Stimulated activated CD4-positive, alpha-beta T cell treated with anti-CD3 and anti-CD28 coated beads, TNF-alpha, amount 100 ng/mL, for 4 hours (primary cell): ENCODE measurements at regions not wholly inside any gene's neighbourhood (a gene's known extent, or its start where the extent isn't known, plus 50 kb on each side); places are given as distances from the start of the nearest gene placed in this dataset.

Source experiments
- DNase-seq, 3 experiments: peaks; one replicate each; pipeline ENCODE4 v3.0.0-alpha.2; 2020; ENCODE audit warnings: low read depth in 3 of 3

DNA sequence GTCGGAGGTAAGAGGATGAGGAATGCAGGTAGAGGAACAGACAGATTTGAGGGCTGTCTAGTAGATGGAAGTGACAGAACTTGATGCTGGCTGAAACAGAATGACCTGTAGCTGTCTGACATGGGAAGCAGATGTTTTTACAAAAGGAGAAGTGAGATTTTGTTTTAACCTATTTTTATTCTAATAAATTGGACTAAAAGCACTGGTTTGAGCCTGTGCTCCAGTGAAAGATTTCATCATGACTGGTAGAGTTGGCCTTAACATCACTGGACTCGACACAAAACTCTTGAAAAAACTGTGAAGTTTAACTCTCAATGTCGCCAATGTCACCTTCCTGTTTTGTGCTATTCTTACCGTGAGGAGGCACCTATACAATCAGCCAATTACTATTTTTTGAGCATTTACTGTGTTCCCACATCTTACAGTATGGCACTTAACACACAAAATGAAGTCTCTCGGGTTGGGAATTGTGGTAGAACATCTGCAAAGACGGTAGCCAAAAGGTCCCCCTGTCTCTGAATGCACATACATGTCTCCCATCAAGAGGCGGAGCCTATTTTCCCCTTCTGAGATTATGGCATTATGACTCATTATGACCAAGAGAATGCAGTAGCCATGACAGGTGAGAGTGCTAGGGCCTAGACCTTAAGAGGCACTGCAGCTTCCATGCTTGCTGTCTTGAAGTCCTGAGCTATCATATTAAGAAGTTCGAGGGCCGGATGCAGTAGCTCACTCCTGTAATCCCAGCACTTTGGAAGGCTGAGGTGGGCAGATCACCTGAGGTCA, 93.2 kb downstream of the FOXF2 start:
- DNase-seq: no peak

DNA sequence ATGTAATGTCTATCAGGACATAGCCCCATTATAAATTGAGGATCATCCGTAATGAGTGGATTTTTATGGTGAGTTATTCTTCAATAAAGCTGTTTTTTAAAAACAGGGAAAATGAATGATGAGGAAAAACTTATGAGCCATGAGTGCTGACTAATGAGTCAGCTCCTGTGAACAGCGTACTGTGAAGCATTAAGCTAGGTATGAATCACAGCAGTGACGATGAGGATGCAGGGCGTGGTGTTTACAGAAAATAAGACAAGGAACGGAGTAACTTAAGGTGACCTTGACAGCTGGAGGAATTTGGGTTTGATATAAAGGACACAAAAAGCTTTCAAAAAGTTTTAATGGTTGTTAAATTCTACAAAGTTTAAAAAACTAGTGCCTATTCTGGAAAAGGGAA, 96.3 kb downstream of the FOXF2 start:
- no peak for DNase-seq

DNA sequence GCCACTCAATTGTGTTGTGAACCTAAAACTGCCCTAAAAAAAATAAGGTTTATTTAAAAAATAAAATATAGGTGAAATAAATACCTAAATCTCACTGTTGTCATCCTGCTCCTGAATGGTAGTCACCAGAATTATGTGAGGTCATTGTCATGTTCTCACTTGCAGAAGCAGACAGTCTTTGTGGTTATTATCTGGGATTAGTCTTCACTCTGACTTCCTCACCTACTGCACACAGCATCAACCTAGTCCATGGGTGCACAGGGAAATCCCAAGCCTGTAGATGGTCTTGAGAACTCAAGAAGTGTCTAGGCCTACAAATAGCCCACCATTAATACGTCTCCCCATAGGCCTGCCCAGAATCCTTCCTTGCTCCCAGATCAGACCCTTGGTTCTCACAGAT, 97.0 kb downstream of the FOXF2 start:
- no peak for DNase-seq

DNA sequence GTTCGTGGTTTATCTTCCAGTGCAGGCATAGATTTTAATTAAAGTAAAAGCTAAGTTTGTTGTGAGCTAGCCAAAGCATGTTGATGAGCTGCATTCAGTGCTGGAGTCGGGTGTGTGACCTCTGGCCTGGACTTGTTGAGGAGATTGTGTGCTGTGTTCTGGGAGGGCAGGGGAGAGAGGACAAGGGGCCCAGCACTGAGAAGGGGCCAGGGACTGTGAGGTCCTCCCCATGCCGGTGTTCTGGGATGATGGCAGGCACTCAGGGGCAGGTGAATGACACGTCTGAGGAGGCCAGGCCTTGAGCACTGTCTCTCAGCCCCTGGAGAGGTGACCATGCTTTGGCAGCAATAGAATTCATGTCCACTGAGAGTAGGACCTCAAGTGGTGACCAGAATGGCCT, 97.9 kb downstream of the FOXF2 start:
- DNase-seq: no peak

DNA sequence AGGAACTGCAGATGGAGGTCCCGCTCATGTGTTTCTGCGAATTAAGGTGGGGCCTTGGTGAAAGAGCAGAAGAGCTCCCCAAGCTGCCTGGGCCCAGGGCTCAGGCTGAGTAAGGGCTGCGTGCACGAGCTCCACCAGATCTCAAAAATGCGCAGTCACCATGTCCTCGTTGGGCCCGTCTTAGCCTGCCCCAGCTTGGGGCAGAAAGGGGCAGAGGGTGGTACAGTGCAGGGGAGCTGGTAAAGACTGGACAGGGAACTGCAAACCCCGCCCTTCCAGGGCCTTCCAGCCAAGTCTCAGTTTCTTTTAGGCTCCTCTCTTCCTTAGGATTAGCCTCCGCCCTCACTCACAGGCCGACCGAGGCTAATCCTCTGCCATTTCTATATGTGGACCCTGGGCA, 101.6 kb downstream of the FOXF2 start:
- no peak for DNase-seq

DNA sequence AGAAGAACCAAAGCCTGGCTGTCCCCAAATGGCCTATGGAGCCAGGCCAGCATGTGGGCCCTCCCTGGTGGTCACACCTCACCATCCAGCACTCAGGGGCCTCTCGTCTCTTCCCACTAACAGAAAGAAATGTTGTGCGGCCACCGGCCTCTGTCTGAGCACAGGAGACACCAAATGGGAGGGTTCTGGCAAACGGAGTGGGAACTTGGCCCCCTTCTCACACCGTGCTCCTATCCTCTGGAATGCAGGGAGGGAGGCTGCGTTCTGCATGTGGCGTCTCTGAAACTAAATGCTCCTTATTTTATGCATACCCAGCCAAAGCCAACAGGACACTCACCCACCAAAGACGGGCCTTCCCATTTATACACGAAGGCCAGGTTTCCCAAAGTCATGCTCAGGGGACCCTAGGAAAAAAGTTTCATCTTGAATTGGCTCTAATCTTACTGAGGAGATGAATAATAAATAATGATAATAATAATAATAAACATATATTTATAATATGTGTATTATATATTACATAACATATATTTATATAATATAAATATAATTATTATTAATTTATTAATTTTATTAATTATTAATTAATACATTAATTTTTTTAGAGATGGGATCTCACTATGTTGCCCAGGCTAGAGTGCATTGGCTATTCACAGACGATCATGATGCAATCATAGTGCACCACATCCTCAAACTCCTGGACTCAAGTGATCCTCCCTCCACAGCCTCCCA, 102.4 kb downstream of the FOXF2 start:
- no peak for DNase-seq

DNA sequence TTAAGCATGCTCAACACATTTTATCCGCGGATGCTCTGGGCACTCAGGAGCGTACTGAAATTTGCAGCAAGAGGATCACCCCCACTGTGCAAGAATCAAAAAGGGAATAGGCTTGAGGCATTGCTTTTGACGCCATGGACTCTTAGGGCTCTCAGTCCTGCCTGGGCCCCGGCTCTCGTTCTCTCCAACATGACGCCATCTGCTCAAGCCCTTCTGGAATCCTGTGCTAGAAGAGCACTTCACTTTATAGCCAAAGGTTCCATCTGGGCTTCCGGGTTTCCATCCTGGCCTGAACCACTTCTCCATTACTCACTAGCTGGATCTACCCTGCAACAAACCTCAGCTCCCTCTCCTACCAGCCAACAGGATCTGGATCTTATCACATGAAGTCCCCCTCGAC, 105.3 kb downstream of the FOXF2 start:
- DNase-seq: no peak

DNA sequence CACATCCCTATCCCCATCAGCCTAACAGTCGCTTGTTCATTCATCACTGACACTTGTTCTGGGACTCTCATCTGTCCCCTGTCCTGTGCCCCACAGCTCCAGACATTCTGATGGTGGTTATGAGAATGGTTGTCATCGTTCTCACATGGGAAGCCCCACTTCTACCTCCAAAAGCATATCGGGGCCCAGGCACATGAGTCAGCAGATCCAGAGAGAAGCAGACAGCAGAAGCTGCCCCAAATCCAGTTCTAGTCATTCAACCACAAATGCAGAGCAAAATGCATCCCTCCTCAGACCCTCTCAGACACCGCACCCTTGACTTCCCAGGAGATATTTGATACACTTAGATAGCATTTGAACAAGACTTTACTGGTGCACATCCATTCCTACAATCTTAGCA, 106.0 kb downstream of the FOXF2 start:
- DNase-seq: no peak

DNA sequence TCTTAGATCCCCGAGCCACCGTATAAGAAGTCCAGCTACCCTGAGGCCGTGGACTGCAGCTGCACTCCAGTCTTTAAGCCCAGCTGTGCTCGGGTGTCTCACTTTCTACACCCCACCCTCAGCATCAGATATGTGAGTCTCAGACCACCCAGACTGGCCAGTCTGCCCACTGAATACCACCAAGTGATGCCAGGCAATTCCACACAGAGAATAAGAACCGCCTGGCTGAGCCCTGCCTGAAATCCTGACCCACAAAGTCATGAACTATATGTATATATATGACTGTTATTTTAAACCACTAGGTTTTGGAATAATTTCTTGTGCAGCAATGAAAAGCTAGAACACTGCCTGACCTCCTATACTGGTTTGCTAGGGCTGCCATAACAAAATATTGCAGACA, 106.7 kb downstream of the FOXF2 start:
- no peak for DNase-seq

DNA sequence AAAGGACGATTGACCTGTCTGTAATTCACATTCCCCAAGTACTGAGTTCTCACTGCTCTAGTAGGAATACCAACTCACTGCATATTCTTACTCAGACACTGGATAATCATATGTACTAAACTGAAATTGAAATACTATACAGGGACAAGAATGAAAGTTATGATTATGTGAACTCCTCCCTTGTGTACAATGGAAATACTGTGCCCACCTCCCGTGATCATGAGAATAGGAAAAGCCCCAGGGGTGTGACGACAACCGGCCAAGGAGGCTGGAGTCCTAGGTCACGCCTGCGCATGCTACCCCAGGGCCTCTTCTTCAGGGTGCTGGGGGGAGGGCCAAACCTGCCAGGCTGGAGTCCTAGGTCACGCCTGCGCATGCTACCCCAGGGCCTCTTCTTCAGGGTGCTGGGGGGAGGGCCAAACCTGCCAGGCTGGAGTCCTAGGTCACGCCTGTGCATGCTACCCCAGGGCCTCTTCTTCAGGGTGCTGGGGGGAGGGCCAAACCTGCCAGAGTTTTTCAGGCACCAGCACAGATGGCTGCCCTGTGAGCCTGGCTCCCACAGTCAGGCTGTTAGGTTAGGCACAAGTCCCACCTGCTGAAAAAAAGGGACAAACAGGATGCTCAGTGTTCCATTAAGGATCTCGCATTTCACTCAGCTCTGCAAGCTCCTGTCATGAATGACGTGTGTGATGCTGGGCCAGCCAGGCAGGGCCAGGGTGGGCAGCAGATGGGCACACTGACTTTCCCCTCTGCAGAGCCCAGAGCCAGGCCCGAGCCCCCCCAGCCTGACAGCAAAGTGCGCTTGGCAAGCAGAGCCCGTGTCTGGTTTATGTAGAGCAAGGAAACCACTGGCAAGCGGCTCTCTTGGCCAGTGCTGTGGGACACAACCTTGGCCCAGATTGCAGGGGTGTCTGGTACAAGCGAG, 107.7 kb downstream of the FOXF2 start:
- no peak for DNase-seq

DNA sequence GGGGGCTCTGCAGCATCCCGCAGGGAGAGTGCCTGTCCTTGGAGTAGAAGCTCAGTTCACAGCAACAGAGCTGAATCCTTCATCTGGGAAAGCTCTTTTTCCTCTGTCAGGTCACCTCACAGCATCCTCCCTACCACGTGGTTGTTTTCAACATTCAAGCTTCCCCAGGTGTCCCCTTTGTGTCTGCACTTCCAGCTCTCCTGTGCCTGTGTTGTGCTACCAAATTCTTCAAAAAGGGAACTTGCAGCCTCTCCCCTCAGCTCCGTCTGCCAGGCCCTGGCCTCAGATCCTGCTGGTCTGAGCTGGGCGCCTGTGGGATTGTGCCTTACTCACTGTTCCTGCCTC, 108.4 kb downstream of the FOXF2 start:
- no peak for DNase-seq

DNA sequence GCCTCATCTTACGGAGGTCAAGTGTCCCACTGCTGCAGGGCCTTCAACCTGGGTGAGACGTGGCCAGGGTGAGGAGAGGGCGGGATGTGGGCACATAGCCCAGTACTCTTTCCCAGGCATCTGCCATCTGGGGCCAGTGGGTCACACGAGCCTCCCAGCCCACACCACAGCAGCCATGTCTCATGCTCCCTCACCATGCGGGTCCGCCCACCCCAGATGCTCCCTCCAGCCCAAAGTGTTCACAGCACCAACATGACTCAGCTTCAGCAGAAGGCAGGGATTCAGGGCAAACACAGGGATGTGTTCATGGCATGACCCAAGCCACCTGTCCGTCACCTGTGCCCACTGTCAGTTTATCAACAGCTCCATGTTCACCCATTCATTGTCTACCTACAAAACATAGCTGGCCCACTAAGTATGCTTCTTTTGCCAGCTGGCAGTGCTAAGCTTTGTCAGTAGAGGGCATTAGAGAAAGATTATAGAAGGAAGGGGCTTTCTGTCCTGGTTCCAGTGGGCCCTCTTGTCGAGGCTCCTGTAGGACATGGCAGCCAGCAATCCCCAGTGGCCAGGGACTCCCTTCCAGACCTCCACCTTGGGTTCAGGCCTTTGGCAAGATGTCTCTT, 109.2 kb downstream of the FOXF2 start:
- DNase-seq: no peak

DNA sequence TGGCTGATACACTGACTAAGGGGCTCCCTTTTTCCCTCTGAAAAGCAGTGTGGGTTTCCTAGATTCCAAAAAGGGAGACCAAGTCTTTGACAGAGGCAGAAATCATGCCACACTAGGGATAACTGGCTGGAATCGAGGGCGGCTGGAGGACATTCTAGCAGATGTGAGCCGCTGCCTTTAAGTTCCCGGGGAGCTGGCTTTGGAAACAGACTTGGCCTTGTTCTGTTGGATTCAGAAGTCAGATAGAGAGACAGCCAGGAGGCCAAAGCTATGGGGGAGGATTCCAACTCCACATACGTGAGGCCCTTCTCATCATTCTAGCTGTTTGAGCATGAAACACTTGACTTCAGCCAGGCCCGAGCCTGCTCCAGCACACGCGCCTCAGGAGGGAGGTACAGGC, 109.9 kb upstream of the FOXC1 start:
- DNase-seq: no peak

DNA sequence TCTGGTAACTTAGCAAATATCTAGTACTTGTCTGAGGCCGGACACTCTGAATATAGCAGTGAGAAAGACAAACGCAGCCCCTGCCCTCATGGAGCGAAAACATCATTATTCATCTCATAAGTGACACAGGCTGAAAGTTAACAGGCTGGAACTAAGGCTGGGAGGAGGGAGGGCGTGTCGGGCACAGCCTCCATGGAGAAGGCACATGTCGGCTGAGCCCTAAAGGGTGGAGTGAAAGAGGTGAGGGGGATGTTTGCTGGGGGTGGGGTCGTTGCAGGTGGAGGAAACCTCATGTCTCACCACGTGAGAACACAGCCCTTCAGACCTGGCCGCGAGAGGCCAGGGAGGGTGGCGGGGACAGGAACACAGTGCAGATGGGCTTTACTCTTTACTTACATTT, 108.8 kb upstream of the FOXC1 start:
- no peak for DNase-seq

DNA sequence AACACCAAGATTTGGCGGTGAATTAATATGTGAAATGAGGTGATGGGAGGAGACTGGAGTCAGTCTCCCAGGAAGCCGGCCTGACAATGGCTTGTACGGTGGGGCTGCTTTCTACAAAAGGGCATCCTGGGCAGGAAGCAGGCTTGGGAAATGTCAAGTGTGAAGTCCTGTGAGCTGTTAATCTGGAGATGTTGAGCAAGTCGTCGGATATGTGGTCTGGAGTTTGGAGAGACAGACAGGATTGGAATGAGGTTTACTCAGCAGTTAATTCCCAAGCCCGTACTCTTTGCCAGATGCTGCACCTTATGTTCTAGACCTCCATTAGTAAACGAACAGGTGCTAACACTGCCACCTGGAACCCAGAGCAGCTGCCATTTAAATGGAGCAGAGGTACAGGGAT, 107.7 kb upstream of the FOXC1 start:
- no peak for DNase-seq

DNA sequence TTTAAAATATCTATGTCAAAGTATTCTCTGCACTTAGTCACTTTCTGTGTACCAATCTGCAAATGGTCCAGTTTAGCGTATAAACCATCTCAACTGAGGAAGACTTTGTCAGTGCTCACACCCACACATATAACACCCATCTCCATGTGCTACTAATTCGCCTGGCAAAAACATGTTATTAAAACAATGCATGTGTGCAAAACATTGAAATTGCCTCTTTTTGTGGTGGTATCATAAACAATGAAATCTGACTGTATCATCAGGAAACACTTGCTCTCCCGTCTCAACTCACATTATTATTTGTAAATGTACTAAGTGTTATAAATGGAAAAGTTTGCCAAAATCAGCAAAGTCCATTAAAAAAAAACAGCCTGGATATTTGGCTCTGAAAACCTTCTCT, 105.9 kb upstream of the FOXC1 start:
- no peak for DNase-seq

DNA sequence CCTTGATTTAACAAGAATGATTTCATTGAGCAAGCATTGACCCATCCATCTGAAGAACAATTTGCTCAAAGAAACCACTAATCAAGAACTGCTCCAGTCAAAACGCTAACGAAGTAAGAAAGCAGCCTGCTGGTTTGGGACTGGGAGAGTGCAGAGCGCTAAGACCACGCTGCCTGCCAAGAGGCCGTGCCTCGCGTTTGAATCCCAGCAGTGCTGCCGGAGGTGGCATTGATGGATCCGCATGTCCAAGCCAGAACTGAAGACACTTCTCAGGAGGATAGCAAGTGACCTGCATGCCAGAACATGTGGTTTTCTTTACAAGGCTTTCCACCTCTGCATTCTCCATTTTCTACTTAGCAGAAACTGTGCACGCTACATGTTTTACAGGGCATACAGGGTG, 105.2 kb upstream of the FOXC1 start:
- no peak for DNase-seq

DNA sequence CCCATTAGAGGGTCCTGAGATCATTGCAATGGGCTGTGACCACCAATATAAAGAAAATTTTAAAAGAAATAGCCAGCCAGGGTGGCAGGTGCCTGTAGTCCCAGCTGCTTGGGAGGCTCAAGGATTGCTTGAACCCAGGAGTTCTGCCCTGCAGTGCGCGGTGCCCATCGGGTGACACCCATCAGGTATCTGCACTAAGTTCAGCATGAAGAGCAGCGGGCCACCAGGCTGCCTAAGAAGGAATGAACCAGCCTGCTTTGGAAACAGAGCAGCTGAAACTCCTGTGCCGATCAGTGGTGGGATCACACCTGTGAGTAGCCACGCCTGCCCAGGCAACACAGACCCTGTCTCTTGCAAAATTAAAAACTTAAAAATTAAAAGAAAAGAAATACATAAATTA, 102.5 kb upstream of the FOXC1 start:
- no peak for DNase-seq

DNA sequence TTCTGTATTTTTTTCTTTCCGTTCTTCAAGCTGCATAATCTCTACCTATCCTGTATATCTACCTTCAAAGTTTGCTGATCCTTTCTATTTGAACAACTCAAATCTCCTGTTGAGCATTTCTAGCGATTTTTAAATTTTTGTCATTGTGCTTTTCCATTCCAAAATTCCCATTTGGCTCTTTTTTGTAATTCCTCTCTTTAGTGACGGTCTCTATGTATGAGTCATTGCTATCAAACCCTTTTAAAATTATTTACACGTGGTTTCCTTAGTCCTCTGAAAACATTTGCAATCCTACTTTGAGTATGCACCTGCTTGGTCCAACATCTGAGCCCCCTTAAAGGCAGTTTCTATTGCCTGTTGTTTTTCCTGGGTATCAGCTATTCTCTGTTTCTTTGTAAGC, 100.5 kb upstream of the FOXC1 start:
- no peak for DNase-seq

DNA sequence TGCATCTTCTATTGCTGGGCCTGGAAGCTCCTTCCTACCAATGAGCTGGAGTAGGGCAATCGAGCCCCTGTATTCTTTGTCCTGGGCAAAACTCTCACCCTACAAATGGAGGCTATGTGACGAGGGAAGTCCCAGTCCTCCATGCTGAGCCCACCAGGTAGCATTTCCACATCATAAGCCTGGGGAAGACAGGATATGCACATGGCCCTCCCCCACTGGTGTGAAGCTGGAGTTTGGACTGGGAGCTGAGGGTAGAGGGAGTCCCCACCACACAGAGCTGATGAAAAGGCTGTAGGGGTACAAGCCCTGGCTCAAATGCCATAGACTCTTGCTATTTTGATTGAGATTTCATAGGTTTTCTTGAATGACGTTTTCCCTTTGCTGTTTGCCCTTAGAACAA, 99.5 kb upstream of the FOXC1 start:
- DNase-seq: no peak

DNA sequence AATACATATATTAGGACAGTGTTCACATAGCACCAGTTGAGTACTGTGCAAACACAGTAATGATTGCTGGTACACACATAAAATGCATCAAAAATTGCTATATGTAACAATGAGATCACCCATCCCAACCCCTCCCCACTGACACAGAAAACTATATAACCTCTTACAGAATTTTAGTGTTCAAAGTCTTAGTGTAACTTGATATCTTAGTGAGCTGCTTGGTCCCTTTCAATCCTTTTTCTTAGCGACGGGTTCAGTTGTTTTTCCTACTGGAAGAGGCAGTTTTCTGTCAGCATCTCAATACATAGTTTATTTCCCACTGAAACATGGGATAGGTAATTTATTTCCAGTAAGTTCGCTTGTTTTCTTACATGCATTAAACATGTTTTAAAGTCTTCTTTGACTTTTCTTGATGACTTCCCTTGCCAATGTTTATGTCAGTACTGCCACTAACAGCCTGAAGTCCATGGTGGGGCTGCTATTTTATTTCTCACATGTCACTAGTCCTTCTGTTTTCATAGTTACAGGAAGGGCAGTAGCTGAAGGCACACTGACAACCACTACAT, 96.4 kb upstream of the FOXC1 start:
- DNase-seq: no peak

DNA sequence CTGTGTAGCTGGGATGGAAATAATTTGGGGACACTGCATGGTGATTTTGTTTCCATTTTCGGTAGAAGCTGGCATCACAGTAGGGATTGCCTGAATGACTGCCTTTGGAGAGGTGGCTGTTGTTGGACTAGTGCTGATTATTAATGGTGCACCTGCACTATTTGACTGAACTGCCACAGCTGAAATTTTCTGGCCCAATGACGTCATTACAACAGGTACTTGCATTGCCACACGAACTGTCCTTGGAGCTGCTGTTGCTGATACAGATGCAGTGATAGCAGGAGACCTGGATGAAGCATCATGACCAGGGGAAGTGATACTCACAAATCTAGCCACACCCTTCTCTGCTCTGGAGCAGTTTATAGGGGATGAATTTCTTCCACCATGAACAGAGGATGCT, 95.6 kb upstream of the FOXC1 start:
- no peak for DNase-seq
